NCI-H1105 treated with DMSO at 0.1 percent for 48 hours (cell line): ENCODE measurements at regions not wholly inside any gene's neighbourhood (a gene's known extent, or its start where the extent isn't known, plus 50 kb on each side); places are given as distances from the start of the nearest gene placed in this dataset.
A peak's percentile ranks its signal among the peaks of the same experiment; 100 is the strongest.

Experiments used
- DNase-seq: peaks from one replicate; lab custom pipeline; 2025; lab: John Stamatoyannopoulos, UW

DNA sequence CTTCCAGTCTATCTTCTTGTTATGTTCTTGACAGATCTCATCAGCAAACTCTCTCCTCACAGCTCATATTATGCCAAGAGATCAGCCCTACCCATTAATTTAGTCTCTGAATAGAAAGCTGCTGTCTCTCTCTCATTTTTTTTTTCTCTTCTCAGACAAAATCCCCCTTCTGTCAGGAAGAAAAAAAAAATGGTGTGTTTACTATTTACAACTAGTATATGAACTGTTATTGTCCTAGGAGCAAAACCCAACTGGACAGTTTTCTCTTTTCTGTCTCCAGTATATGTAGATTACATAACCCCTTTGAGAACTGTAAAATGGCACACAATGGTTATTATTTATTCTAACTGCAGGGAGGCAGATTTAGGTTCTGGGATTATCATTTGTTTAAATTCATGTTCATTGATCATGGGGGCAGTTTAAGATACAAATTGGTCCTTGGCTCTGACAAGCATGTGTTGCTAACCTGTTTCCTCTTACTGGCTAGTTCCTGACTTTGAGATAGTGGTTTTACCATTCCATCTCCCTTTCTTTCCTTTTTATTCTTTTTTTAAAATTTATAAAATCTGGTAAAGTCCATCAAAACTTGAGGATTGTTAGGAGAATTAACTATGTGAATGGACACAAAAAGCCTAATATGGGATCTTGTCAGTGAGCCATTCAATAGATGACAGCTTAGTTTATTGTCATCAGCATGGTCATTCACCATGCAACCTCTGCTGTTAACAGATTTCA is 210.0 kb upstream of the PAPPA start:
- no peak for DNase-seq

DNA sequence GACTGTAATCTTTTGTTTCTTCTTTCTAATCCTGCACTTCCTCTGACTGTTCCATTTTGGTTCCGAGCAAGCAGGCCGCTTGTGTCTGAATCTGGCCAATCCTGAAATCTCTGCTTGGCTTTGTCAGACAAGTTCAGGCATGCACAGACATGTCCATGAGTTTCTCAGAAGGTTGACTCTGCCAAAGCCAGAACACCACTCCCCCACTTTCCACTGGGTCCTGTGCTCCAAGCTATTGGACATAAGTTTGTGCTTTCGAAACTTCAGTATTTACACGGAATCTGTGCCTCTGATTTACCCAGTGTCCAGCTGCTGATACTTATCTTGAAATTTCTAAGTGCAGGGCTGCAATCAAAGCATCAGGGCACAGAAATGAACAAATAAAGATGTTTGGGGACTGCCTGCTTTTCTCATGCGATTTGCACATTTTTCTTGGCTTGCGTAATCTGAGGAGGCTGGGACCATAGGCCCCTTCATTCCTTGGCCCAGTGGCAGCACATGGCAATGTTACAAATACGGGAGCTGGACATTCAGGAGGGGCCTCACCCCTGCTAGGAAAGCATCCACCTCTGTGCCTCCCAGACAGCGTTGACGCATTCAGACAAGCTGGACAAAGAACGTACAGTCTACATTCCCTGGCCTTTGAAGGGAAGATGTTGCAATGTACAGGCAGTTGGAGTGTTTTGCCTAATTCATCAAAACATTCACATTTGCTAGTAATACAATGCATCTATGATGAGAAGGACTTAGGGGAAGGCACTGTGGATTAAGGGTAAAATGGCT is 209.2 kb upstream of the PAPPA start:
- DNase-seq: peak; percentile 13

DNA sequence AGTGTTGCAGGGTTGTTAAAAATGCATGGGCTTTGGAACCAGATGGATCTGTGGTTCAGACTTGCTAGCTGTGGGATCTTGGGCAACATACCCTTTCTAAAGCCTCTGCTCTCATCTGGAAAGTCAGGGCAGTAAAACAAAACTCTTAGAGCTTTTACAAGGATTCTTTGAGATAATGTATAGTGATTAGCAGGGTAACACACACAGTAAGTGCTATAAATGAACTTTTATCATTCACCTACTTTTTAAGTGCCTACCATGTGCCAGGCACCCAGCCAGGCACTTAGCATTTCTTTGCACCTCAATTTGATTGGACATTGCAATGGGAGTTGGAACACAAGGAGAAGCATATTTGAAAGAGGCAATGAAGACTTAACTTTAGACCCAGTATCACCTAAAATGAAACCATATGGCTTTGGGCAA is 208.6 kb upstream of the PAPPA start:
- DNase-seq: no peak

- DNase-seq: no peak
Measured at GRCh38 chr9:115946530-115946929, 207.1 kb upstream of the PAPPA start.

GRCh38 chr9:115951977-115952376 is 201.6 kb upstream of the PAPPA start:
- no peak for DNase-seq

GRCh38 chr9:115952430-115953292 is 200.9 kb upstream of the PAPPA start:
- no peak for DNase-seq

- DNase-seq: no peak
Measured at GRCh38 chr9:115956371-115956770, 197.2 kb upstream of the PAPPA start.

- no peak for DNase-seq
Measured at GRCh38 chr9:115957585-115957984, 196.0 kb upstream of the PAPPA start.

- no peak for DNase-seq
Measured at GRCh38 chr9:115964710-115965347, 188.8 kb upstream of the PAPPA start.

DNA sequence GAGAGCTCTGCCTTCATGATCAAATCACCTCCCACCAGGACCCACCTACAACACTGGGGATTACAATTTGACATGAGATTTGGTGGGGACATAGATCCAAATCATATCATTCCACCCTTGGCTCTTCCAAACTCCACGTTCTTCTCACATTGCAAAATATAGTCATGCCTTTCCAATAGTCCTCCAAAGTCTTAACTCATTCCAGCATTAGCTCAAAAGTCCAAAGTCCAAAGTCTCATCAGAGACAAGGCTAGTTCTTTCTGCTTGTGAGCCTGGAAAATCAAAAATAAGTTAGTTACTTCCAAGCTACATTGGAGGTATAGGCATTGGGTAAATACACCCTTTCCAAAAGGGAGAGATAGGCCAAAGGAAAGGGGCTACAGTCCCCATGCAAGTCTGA is 186.9 kb upstream of the PAPPA start:
- DNase-seq: no peak

GRCh38 chr9:115969096-115969495 is 184.5 kb upstream of the PAPPA start:
- DNase-seq: no peak

GRCh38 chr9:115972362-115972761 is 181.2 kb upstream of the PAPPA start:
- no peak for DNase-seq

DNA sequence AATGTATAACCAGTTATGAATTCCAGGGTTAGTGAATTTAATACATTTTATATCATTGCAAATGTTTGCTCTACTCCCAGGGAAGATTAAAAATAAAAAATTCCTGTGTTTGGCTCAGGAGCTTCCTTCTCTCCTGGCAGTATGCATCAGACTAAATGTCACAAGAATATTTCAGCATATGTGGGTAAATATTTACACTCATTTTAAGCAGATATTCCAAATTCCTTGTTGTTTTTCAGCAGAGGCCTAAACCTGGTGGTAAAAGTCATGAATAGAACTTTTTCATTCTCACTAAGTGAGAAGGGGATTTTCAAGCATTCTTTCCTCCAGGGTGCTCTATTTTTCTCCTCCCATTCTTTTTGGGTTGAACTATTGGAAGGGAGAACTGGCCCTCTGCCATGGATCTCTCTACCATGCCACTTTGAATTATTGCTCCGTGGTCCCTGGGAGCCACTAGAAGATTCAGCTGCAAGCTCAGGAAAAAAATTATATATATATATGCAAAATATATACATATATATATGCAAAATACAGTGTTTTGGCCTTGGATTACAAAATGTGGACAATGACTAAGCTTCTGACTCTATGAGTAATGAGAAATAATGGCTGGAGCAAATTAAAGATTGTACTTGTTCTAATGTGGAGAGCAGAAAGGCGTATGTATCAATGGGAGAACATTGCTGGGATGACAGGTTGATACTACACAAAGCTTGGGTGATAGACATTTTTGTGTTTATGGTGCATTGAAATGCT is 180.6 kb upstream of the PAPPA start:
- DNase-seq: no peak

- no peak for DNase-seq
Measured at GRCh38 chr9:115976781-115977180, 176.8 kb upstream of the PAPPA start.

DNA sequence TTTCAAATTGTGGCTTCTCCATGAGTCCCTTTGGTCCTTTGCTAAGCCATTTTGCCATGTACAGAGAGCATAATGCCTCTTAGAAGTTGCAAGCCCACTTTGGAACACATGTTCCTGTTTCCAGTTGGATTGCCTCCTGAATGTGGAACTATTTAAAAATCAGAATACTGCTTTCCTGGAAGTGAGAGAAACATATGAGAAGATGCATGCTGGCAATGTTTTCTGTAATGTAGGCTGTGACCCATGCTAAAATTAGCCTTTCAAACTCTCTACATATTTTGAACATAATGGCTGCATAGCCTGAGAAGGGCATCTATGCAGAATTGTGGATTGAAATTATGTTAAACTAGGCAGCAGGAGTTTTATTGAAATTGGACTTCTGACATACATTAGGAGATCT is 175.5 kb upstream of the PAPPA start:
- DNase-seq: no peak

- no peak for DNase-seq
Measured at GRCh38 chr9:115978659-115979096, 174.9 kb upstream of the PAPPA start.

DNA sequence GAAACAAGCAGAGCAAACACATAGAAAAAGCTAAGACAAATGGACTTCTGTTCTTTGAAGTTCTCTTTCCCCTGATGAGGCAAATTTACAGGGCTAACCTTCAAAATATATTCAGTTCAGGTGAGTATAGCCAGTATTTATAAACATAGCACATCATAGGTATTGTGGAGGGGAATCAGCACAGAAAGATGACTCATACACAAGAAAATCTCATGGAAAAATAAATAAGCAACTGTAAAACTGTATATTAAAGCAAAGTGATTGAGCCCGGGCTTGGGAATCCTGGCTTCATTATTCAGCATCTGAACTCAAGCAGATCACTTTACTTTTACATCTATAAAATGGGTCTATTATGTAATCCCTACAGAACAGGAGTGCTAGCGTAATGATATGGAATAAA is 173.5 kb upstream of the PAPPA start:
- DNase-seq: no peak

GRCh38 chr9:115980502-115980901 is 173.1 kb upstream of the PAPPA start:
- no peak for DNase-seq

DNA sequence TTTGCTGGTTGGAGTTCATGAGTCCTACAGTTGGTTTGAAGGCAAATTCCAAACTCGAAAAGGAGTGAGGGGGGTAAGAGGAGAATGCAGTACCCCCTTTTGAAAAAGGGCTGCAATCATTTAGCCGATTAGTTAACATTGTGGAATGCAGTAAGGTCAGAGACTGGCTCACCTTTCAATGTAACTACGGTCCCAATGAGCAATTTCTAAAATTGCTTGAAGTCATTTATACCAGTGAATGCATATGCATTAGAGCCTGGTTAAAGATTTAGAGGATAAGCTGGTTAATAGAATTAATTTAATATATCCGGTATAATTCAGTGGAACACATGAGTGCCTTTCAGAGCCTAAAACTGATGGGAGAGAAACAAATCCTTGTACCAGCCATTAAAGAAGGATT is 172.6 kb upstream of the PAPPA start:
- DNase-seq: no peak

- DNase-seq: no peak
Measured at GRCh38 chr9:115983366-115983765, 170.2 kb upstream of the PAPPA start.

GRCh38 chr9:115985657-115986056 is 167.9 kb upstream of the PAPPA start:
- no peak for DNase-seq
